Stomach (tissue), 4 donors: ENCODE measurements at regions not wholly inside any gene's neighbourhood (a gene's known extent, or its start where the extent isn't known, plus 50 kb on each side); places are given as distances from the start of the nearest gene placed in this dataset.
"Not testable (repeated sequence)": the region's sequence is repeated elsewhere in the genome, so short reads cannot be mapped to it uniquely, and the experiment has no call there.

ENCODE experiments used
- EP300 ChIP-seq: sonication (generic); formaldehyde crosslinking; IDR thresholded peaks from one replicate; pipeline ENCODE4 v1.6.1; 2017; ENCODE audit warnings: antibody characterized with exemption
- POLR2AphosphoS5 ChIP-seq, 3 donors: sonication (generic); formaldehyde crosslinking; IDR thresholded peaks; one replicate each; pipeline ENCODE4 v1.6.1; 2016; ENCODE audit warnings: antibody characterized with exemption in 3 of 3
- TF ChIP-seq, protein P1 (sequence below), 7 experiments: fragments of 450-650 bp in 4 of 7; fragments of 200-600 bp in 3 of 7; sonication (generic) in 3 of 7; IDR thresholded peaks; one replicate each; pipeline ENCODE4 v1.5.1; 2016 to 2019; ENCODE audit warnings: antibody characterized with exemption in 7 of 7, control low read depth in 2 of 7, mild to moderate bottlenecking in 1 of 7

DNA sequence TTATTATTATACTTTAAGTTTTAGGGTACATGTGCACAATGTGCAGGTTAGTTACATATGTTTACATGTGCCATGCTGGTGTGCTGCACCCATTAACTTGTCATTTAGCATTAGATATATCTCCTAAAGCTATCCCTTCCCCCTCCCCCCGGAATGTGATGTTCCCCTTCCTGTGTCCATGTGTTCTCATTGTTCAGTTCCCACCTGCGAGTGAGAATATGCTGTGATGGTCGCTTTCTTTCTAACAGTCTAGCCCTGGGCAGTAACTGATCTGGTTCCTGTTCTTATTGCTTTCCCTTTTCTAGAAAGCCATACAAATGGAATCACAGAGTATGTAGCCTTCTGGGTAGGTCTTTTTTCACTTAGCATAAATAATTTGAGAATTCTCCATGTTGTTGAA lies 311.1 kb upstream of the CNTNAP2 start:
- not testable (repeated sequence) for TF ChIP-seq EP300; POLR2AphosphoS5 (IDR thresholded peaks at IDR 0.05)
- TF ChIP-seq, protein P1, sequence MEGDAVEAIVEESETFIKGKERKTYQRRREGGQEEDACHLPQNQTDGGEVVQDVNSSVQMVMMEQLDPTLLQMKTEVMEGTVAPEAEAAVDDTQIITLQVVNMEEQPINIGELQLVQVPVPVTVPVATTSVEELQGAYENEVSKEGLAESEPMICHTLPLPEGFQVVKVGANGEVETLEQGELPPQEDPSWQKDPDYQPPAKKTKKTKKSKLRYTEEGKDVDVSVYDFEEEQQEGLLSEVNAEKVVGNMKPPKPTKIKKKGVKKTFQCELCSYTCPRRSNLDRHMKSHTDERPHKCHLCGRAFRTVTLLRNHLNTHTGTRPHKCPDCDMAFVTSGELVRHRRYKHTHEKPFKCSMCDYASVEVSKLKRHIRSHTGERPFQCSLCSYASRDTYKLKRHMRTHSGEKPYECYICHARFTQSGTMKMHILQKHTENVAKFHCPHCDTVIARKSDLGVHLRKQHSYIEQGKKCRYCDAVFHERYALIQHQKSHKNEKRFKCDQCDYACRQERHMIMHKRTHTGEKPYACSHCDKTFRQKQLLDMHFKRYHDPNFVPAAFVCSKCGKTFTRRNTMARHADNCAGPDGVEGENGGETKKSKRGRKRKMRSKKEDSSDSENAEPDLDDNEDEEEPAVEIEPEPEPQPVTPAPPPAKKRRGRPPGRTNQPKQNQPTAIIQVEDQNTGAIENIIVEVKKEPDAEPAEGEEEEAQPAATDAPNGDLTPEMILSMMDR (IDR thresholded peaks at IDR 0.05) = not testable (repeated sequence)
